HG03469 (cell line): ENCODE measurements at regions not wholly inside any gene's neighbourhood (a gene's known extent, or its start where the extent isn't known, plus 50 kb on each side); places are given as distances from the start of the nearest gene placed in this dataset.

Experiments
- ATAC-seq: cut with Tn5 transposase; IDR thresholded peaks from one replicate; pipeline ENCODE4 v1.9.1; 2021; ENCODE audit warnings: mild to moderate bottlenecking, moderate library complexity, moderate number of reproducible peaks; ENCODE audit not compliant: unreplicated experiment

DNA sequence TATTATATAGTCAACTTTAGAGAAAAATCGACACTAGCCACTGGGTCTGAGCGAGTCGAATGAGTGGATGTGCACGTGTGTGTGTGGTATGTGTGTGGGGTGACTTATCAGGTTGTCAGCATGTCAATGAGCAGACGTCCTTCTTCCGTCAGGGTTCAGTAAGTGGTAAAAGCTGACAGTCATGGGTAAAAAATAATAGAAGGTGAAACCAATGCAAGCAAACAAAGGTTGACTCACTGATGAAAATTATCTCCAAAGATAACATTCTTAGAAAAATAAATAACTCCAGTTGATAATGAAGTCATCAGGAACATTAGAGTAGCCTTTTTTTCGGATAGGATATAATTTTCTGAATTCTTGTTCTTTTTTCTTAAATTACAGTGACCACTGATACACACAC is 243.8 kb upstream of the FOXQ1 start:
- no peak for ATAC-seq

DNA sequence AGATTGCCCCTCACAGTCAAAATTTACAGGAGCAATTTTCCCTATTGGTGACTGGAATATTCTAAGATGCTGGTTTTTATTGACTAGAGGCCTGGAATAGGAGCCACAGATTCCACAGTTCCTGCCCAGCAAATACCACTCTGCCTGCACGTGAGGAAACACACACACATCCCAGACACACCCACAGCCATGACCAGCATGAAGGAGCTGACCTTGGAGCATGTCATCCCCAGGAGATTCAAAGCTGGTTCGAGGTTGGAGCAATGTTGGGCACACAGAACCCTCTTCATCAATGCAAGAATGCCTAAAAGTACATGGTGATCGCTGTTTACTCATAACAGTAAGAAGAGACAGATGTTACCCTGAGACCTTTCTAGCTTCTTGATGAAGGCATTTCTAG is 244.6 kb upstream of the FOXQ1 start:
- ATAC-seq, result no peak

DNA sequence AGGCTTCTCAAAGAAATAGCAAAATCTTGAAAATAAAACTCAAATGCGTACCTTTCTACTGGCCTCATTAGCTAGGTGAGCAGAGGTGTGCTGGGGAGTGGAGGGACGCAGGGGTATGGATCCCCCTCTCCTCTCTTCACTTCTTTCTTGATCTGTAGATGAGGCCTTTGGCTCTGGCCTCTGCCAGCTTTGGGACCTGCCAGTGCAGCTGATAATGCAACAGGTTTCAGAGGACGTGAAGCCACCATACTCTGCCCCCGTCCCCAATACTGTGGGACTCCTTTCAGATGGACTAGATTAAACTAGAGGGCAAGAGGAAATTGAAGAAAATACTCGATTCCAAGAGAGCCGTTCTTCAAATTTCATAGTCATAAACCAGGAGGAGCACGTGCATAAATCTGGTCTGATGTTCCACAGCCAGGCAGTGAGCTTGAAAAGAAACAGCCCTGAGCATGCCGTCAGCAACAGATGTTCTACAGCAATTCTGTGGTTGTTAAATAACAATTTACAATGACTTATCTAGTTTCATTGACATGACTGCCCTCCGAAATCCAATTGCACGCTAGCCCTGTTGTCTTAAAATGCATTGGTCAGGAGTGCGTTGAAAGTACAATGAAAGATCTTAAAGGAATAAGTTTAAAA is 245.3 kb upstream of the FOXQ1 start:
- no peak for ATAC-seq

DNA sequence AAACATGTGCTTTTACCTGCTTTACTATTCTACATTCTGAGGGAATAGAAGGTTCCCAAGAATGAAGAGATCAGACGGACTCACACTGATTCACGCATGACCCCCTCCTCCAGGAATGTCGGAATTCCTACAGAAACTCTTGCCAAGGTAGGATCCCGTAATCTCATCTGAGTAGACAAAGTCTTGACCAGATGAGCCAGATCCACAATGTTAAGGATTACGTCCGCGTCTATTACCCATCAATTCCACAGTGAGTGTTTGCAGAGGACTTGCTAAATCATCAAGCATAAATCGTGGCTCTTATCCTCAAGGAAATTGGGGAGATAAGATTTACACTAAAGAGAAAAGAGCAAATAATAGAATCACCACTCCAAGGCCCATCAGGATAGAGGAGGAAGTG is 245.9 kb upstream of the FOXQ1 start:
- no peak for ATAC-seq

DNA sequence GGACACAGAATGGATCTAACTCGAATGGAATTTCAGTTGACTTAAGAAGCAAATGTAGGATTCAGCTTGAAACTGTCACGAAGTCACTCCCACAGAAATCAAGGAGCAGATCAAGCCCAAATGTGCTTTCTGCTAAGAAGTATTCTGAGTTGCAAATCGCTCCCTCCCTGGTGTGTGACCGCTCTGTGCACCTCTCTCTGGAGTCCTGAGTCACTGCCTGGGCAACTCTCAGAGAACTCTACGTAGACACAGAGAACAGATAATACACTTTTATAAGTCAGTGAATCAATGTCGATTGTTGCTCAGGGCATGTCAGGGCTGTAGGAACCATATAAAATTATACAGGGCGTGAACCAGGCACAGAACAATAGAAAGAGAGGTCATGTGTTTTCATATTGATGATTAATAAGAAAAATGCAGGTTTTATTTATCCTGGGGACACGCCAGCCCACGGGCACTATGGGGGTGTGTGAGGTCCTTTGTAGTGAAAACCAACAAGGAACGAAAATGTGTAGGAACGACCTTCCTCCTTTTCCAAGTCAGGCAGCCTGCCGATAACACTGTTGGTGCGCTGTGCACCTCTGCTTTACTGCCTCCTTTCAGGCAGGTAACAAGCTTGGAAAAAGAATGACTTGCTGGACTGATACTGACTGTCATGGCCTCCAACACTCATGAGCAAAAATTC is 248.1 kb upstream of the FOXQ1 start:
- no peak for ATAC-seq

DNA sequence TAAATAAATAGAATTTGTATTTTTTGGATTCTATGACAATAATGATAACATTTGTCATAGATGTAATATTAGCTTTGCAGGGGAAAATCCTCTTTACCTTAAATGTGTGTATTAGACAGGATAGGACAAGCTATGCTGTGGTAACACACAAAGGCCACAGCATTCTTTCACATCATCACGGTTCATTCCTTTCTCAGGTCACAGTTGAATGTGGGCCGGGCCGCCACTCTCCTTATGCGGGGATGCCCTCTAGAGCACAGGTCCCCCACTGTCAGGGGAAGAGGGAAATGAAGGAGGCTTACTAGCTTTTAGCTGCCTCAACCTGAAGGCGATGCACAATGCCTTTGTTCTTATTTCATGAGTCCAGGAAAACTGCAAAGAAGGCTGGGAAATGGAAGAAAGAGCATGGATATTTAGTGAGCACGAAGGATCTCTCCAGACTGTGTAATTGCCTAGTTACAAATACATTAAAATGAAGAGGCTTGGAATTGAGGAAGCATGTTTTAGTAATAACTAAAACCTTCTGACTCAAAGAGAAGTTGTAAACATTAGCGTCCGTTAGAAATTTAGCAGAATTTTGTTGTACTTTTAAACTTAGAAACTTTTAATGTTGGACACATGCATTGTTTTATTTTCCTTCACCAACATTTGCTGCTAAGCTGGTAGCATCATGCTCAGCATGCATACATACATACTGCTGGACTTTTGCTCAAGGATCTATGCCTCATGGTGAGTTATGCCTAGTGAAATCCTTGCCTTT is 248.9 kb upstream of the FOXQ1 start:
- no peak for ATAC-seq

DNA sequence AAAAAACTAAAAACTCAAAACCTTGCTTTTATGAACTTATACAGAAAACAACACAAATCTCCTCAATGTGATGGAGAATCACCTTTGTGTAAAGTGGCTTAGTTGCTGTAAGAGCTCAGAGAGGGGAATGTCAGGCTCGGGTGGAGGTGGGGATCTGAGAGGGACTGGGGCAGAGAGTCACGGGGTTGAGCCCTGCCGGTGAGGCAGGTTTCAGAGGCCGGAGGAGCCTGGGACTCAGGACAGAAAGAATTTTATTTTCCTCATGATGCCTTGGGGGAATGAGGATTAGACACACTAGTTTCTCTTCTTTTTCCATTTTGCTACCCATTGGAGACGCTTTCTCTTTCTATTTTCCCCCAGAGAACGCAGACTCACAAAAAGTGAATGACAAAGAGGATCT is 252.3 kb upstream of the FOXQ1 start:
- no peak for ATAC-seq

DNA sequence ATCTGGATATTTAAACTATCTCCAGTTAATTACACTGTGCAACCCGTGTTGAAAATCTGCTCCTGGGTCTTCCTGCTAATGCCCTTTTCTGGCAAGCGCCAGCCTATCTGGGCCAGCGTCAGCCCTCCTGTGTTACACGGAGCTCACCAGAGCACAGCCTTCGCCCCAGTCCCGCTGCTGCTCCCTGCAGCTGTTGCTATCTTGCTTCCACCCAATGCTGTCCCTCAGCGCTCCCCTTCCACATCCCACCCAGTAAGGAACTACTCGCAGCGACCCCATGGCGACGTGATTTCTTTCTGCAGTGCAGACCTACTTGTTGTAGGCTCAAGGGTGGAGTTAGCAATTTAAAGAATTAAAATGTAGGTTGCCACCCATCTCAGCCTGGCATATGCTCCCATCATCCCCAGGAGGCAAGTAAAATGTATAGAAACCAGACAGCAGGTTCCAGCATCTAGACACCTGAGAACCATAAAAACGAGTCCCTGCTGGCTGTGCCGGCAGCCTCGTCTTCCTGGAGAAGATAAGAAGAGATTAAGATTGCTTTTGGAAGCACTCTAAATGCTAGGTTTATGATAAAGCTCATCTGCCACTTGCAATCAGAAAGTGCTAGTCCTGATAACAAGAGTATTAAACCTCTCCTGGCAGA is 254.3 kb upstream of the FOXQ1 start:
- ATAC-seq, result no peak

DNA sequence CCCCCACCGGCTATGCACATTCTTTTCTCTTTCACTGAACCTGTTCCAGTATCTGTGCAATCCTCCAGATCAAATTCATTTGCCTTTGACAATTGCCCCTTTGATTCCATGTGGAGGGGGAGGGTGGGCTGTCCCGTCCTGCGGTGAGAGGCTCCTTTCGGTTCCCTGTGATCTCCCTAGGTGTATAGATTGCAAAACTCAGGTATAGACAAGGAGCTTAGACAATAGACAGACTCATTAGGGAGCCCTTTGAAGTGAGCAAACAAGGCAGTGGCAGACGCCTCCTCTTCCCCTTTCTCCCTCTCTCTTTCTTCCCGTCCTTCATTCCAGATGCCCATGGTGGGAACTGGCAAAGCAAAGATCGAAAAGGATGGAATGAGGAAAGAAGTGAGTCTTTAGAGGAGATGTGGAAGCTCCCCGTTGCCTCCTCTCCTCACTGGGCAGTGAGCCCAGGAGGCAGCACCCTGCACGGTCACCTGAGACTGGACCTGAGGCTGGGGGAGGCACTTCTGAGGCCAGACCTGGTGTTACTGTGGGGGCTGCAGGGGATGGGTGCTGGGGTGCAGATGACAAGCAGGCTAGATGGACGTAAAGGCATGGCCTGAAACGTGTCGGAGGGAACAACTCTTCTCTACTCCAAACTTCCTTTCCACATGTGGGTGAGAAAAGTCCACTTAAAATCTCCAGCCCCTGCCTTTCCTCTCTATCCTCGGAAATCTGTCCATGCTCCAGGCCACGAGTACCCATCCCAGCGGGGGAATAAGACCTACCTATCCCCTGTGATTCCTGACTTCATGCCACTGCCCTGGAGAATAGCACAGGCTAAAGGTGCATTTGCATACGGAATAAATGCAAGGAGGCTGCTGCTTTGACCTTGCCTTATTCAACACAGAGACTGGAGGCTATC is 256.6 kb upstream of the FOXQ1 start:
- no peak for ATAC-seq

DNA sequence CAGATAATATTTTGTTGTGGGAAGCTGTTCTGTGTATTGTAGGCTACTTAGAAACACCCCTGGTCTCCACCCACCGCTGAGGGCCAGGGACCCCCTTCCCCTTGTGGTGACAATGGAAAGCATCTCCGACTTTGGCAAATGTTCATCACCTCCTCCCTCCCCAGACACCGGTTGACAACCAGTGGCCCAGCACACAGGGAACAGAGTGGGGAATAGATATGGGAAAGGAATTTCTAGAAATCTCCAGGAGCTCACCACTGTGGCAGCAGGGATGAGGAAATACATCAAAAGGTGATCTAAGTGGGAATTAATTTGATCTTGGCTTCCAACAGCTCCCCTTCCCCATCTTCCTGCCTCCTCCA is 257.3 kb upstream of the FOXQ1 start:
- ATAC-seq, result no peak

DNA sequence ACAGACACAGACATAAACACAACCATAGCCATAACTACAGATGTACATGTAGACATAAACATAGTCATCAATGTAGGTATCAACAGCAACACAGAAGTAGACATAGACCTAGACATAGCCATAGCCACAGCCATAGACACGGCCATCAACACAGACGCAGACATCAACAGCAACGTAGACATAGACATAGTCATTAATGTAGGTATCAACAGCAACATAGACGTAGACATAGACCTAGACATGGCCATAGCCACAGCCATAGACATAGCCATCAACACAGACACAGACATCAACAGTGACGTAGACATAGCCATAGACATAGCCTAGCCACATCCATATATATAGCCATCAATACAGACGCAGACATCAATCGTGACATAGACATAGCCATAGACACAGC is 258.3 kb upstream of the FOXQ1 start:
- no peak for ATAC-seq

DNA sequence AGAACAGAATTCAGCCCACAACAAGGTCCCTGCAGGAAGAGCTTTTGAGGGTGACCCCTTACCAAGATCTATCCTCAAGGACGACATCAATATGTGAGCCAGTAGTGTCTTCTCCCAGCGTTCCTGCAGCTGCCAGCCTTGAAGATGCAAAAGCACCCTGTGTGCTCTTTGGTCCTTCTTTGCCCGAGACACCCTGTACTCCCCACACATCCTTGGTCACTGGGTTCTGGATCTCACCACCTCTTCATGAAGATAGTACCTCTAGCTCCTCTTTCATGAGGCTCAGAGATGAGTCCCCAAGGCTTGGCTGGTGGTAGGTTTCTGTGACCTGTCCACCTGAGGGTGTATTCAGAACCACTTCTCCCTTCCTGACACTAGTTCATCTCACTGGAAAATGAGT is 259.6 kb upstream of the FOXQ1 start:
- no peak for ATAC-seq

DNA sequence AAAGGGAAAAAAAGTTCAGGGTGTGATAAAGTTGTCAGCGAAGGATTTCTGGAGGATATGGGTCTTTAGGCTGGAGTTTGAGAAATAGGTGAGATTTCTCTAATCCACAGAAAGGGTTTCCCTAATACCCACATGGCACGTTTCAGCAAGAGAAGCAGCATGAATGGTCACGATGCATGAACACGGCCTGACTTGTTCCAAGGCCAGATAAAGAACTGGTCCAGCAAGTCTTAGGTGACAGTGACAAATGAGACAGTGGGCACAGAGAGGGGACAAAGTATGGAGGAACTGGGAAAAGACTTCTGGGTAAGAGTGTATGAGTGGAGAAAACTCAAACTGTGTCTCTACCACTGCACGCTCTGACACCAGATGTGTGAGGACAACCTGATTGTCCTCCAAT is 262.0 kb upstream of the FOXQ1 start:
- no peak for ATAC-seq

DNA sequence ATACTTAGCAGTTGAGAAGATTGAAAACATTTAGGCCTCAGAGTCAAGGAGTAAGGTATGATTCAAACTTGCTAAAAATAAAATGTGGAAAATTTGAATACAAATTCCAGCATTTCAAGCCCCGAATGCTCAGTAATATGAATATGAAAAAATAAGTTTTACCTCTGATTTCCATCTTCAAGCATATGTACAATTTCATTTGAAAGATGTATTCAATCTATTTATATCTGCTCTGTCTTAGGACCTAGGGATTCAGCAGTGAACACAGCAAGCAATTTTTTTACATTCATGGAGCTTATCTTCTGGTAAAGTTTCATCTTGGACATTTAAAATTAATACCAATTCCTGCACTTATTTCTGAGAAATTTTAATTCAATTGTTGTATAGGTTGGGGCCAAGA is 262.7 kb upstream of the FOXQ1 start:
- ATAC-seq, result no peak

DNA sequence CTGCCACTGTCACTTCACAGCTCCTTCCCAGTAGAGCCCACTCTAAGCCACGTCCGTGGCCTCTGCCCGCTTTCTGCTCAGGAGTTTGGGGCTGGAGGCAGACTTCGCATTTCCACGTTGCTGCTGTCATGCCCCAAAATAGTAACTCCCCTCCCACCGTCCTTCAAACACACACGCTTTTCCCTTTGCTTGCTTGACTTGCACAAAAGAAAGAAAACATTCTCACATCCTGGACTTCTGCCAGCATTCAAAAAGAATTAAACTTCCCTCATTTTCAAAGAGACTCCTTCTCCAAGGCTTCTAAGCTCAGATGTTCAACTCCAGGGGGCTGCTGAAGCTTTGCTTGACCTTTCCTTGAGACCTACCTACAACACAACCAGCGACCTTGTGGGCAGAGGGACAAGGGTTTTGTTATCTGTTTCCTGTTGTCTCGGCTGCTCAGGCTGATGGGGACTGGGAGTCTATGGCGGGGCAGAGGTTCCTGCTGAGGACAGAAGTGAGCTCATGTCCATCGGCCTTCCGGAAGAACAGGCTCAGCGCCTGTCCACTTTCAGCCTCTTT is 263.8 kb upstream of the FOXQ1 start:
- ATAC-seq, result no peak

DNA sequence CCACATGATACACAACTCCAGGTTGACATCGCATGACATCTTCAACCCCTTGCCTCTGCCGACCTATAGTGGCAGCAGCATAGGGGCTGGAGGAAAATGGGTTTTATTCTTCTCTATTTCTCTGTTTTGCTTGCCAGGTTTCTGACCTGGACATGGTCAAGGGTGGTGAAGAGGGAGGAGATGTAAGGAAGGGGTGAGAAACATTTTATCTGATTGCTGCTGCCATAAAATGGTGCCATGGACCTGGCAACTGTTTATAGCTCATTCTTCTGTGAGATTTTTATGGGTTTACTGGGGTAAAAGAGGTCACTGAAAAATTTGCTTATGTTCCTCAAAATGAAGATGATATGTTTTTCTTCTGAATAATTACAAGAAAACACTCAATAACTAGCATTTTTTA is 266.7 kb upstream of the FOXQ1 start:
- ATAC-seq, result no peak

DNA sequence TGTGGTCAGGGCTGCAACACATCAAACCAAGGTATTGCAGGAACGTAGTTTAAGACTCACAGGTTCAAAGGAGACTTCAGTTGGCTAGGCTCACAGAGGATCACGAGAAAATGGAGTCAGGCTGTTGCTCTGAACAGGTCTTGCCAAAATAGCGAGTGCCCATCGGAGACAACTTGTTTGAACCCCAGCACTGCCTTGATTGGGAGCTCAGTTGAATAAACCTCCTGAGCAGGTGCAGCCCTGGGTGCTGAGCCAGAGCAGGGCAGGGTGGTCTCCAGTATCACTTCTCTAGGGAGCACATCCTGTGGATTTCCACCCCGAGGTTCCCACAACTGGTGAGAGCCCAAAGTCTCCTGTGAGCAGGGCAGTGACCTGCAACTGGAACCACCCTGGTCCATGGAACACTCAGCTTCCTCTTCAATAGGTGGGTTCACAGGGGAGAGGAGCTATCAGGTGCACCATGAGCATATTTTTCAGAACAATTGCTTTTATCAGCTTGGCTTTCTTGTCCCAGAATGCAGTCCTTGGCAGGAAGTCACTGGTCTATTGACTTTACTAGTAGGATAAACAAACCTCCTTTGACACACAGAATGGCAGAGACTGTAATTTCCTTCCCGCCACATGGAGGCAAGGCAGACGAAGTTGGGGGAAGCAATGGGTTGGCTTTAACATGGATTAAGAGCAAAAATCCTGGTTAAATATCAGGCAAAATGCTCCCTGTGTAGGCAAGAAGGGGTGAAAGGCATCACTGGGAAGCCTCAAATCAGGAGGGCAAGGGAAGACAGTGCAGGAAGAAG is 267.7 kb upstream of the FOXQ1 start:
- no peak for ATAC-seq

DNA sequence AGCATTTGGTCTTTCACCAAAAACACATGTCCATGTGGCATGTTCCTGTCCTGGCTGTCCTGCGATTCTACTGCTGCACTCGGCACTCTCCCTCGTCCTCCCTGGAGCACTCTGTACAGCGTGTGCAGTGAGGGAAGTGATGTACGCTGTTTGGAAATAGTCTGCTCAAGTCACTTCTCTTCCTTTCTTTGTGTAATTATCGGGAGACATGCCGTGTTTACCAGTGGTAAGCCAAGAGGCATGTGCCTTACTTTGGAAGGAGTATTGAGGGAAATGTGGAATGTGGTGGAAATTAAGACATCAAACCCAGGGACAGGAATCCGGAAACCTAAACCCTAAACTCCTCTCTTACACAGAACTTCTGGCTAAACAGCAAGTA is 268.5 kb upstream of the FOXQ1 start:
- no peak for ATAC-seq

DNA sequence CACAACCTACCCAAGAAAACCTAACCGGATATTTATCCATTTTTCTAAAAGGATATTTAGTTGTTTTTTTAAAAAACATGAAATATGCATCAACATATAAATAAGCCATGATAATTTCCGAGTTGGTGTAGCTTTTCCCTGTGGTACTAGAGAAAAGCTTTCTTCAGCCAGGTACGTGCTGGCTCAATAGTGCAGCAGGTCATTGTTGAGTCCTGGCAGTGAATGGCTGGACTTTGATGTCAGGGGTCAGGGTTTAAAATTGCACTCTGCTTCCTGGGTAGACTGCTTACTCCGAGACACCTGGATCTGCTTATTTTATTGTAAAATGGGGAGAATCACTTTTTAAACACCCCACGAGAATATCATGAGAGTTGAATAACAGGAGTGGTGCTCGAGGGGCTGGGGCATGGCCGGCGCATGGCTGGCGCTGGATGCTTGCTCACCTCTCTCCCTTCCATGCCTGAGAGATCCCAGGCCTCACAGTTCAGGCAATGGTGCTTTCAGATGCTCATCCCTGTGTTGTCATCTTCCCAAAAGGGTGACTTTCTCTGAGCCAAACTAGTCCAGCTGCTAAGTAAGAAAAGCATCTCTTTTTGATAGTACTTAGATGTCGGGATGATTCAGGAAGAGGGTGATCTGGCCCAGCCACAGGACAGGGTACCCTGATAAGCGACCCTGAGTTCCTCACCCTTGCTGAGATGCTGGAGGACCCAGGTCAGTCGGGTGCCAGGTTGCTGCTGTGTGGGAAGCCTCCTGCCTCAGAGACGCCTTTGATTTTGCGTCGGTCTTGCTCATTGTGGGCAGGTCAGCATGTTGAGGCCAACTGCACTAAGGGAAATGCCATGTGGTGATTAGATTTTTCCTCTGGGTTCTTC is 269.1 kb upstream of the FOXQ1 start:
- no peak for ATAC-seq
